ENCODE measurements at regions not wholly inside any gene's neighbourhood (a gene's known extent, or its start where the extent isn't known, plus 50 kb on each side); places are given as distances from the start of the nearest gene placed in this dataset.

GRCh38 chr15:31442699-31443111, 116.1 kb downstream of the KLF13 start:
- ATAC-seq (ENCODE audit: low read depth), result no peak
- POLR2A ChIA-PET, result interaction anchor here (1.2 kb wide), 1 partner anchor 30 kb away, joined by 3 read pairs; no protein-coding TSS in a partner anchor
- no peak overlapping the region for H3K4me3 Mint-ChIP-seq
- no peaks in the 10 kb centered on the region for H3K9me3 Mint-ChIP-seq
- DNase-seq, result no peak
- peaks cover 36% of the 10 kb centered on the region for H3K4me1 Mint-ChIP-seq
- no peaks in the 10 kb centered on the region for H3K36me3 Mint-ChIP-seq
- H3K27ac Mint-ChIP-seq, result no peak overlapping the region
- H3K27me3 Mint-ChIP-seq, result no peaks in the 10 kb centered on the region

DNA sequence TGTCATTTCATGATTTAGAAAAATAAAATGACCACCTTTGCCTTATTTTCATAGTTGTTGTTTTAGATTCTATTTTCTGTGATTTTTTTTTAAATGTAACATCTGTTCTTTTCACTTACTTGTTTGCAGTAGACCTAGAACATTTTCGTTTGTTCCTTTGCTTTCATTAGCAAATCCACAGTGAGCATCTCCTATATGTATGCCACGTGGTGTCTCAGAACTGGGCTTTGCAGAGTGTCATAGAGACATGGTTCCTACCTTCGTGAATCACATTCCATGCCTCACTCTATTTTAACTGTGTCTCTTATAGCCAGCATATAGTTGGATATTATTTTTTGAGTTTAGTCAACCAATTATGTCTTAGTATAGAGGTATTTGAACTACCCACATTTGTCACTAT, 118.2 kb downstream of the KLF13 start:
- peaks cover 25% of the 10 kb centered on the region for H3K4me1 Mint-ChIP-seq
- no peaks in the 10 kb centered on the region for H3K27me3 Mint-ChIP-seq
- POLR2A ChIA-PET, result no interaction called here
- no peaks in the 10 kb centered on the region for H3K36me3 Mint-ChIP-seq
- H3K27ac Mint-ChIP-seq, result no peak overlapping the region
- no peak for DNase-seq
- no peak overlapping the region for H3K4me3 Mint-ChIP-seq
- H3K9me3 Mint-ChIP-seq, result peaks cover 2% of the 10 kb centered on the region
- ATAC-seq (ENCODE audit: low read depth), result no peak

DNA sequence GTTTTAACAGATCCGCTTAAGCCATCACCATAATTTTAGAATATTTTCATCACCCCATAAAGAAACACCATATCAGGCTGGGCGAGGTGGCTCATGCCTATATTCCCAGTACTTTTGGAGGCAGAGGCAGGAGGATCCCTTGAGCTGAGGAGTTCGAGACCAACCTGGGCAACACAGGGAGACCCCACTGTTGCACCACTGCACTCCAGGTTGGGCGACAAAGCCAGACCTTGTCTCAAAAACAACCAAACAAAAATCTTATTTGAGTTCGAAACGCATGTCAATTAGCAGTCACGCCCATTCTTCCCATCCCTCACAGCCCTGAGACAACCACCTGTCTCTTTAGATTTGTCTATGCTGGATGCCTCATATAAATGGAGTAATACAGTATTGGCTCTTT, 119.9 kb downstream of the KLF13 start:
- H3K4me3 Mint-ChIP-seq, result no peak overlapping the region
- H3K27ac Mint-ChIP-seq, result no peak overlapping the region
- POLR2A ChIA-PET, result no interaction called here
- H3K9me3 Mint-ChIP-seq, result peaks cover 5% of the 10 kb centered on the region
- no peak for ATAC-seq (ENCODE audit: low read depth)
- H3K4me1 Mint-ChIP-seq, result peaks cover 22% of the 10 kb centered on the region
- peaks cover 3% of the 10 kb centered on the region for H3K36me3 Mint-ChIP-seq
- no peak for DNase-seq
- no peaks in the 10 kb centered on the region for H3K27me3 Mint-ChIP-seq

GRCh38 chr15:31447931-31448634, 121.4 kb downstream of the KLF13 start:
- no peak for DNase-seq
- H3K4me3 Mint-ChIP-seq, result no peak overlapping the region

GRCh38 chr15:31448635-31448979, 122.0 kb downstream of the KLF13 start:
- Mint-ChIP-seq H3K9me3 (peaks cover 5% of the 10 kb centered on the region), H3K4me3 (no peak overlapping the region), H3K27me3 (no peaks in the 10 kb centered on the region), H3K4me1 (peaks cover 14% of the 10 kb centered on the region), H3K27ac (no peak overlapping the region), H3K36me3 (peaks cover 3% of the 10 kb centered on the region)
- ATAC-seq (ENCODE audit: low read depth) (no peak), DNase-seq (no peak)
- POLR2A ChIA-PET, result interaction anchor here (1.1 kb wide), 1 partner anchor 14 kb away, joined by 3 read pairs; no protein-coding TSS in a partner anchor

More at GRCh38 chr15:31447931-31448634, 121.4 kb downstream of the KLF13 start:
- Mint-ChIP-seq H3K27ac (no peak overlapping the region), H3K27me3 (no peaks in the 10 kb centered on the region), H3K4me1 (peaks cover 16% of the 10 kb centered on the region), H3K36me3 (peaks cover 3% of the 10 kb centered on the region), H3K9me3 (peaks cover 5% of the 10 kb centered on the region)
- ATAC-seq (ENCODE audit: low read depth), result no peak
- POLR2A ChIA-PET, result interaction anchor here (1.1 kb wide), 1 partner anchor 13 kb away, joined by 3 read pairs; no protein-coding TSS in a partner anchor

DNA sequence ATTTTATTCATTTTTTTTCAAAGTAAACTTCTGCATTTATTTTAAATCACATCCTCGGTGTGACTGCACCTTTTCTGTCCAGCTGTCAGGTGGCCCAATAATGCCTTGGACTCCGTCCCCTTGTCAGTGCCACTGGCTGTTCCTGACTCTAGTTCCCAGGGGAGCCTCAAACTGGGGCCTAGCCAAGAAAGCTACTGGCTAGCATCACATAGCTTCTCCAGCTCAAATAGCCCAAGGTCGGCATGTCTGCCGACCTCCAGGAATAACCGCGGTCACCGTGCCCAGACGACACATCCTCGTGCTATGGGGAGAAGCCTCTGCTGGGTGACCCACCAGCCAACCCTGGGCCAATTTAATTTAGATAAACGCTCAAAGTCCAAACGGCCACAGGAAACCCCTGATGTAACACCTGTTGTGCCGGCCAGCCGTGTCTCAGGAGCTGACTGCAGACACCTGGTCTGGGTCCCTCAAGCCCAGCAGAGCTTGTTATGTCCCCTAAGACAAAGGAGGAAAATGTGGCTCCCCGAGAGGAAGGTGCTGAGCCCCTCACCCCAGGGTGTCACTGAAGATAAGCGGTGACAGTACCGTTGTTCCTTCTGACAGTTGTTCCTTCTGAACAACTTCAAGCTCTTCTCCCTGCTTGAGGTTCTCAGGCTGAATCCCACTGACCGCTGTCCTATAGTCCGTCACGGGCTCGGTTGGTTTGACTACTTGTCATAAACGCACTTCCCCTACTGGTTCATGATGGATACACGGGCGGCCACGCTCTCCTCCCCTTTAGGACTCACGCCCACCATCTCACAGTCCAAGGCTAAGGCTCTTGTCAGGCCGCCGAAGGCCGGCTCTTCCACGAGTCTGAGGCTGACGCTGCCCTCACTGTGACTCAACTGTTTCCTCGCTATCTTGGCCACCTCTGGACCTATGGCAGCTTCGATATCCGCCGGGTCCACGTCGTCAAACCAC, 126.2 kb downstream of the KLF13 start:
- Mint-ChIP-seq H3K9me3 (peaks cover 11% of the 10 kb centered on the region), H3K27ac (no peak overlapping the region), H3K36me3 (peaks cover 7% of the 10 kb centered on the region), H3K27me3 (no peaks in the 10 kb centered on the region), H3K4me3 (no peak overlapping the region), H3K4me1 (peaks cover 14% of the 10 kb centered on the region)
- POLR2A ChIA-PET, result interaction anchor here (0.9 kb wide), 1 partner anchor 30 kb away, joined by 3 read pairs; no protein-coding TSS in a partner anchor
- DNase-seq (no peak), ATAC-seq (ENCODE audit: low read depth) (no peak)

- Mint-ChIP-seq H3K27me3 (no peaks in the 10 kb centered on the region), H3K4me3 (no peak overlapping the region), H3K9me3 (peaks cover 11% of the 10 kb centered on the region), H3K27ac (no peak overlapping the region), H3K36me3 (peaks cover 7% of the 10 kb centered on the region), H3K4me1 (peaks cover 8% of the 10 kb centered on the region)
- DNase-seq, result peak; percentile 7
- POLR2A ChIA-PET, result no interaction called here
- ATAC-seq (ENCODE audit: low read depth), result no peak
These were observed 127.1 kb downstream of the KLF13 start for GRCh38 chr15:31453558-31454318.

GRCh38 chr15:31455499-31455898, 128.9 kb downstream of the KLF13 start:
- Mint-ChIP-seq H3K36me3 (peaks cover 4% of the 10 kb centered on the region), H3K4me1 (peaks cover 15% of the 10 kb centered on the region), H3K9me3 (peaks cover 7% of the 10 kb centered on the region), H3K27me3 (no peaks in the 10 kb centered on the region), H3K4me3 (no peak overlapping the region), H3K27ac (no peak overlapping the region)
- ATAC-seq (ENCODE audit: low read depth), result no peak
- POLR2A ChIA-PET, result no interaction called here
- no peak for DNase-seq

GRCh38 chr15:31456354-31457060, 129.9 kb downstream of the KLF13 start:
- Mint-ChIP-seq H3K27ac (no peak overlapping the region), H3K9me3 (peaks cover 8% of the 10 kb centered on the region), H3K4me3 (no peak overlapping the region), H3K4me1 (peaks cover 15% of the 10 kb centered on the region), H3K36me3 (peaks cover 4% of the 10 kb centered on the region), H3K27me3 (no peaks in the 10 kb centered on the region)
- POLR2A ChIA-PET, result no interaction called here
- DNase-seq (peak; percentile 15), ATAC-seq (ENCODE audit: low read depth) (no peak)

DNA sequence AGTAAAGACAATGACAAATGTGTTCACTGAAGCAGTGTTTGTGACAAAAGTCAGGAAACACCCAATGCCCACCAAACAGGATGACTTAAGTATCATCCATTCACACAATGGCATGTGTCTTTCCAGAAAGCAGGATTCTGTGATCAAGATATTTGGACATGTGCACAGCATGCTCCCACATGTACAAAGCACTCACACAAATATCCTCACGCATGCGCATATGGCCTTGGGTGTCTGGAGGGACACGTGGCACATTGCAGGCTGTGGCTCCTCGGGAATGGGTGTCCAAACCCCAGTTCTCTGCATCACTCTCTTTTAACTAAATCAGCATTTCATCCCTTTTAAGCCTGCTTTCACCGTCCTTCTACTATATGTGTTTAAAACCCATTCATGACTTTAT, 130.5 kb downstream of the KLF13 start:
- Mint-ChIP-seq H3K4me1 (peaks cover 15% of the 10 kb centered on the region), H3K9me3 (peaks cover 8% of the 10 kb centered on the region), H3K27ac (no peak overlapping the region), H3K4me3 (no peak overlapping the region), H3K36me3 (peaks cover 4% of the 10 kb centered on the region), H3K27me3 (no peaks in the 10 kb centered on the region)
- no peak for DNase-seq
- no peak for ATAC-seq (ENCODE audit: low read depth)
- POLR2A ChIA-PET, result no interaction called here

- Mint-ChIP-seq H3K4me3 (no peak overlapping the region), H3K36me3 (peaks cover 4% of the 10 kb centered on the region), H3K4me1 (peaks cover 15% of the 10 kb centered on the region), H3K27ac (no peak overlapping the region), H3K9me3 (peaks cover 8% of the 10 kb centered on the region), H3K27me3 (no peaks in the 10 kb centered on the region)
- ATAC-seq (ENCODE audit: low read depth) (no peak), DNase-seq (peak; percentile 15)
- POLR2A ChIA-PET, result interaction anchor here (0.6 to 0.9 kb wide), 2 partner anchors 15 to 16 kb away, joined by 3 to 4 read pairs; no protein-coding TSS in a partner anchor
These were observed 131.2 kb downstream of the KLF13 start for GRCh38 chr15:31457631-31458526.

Data from activated naive CD8-positive, alpha-beta T cell treated with anti-CD3 and anti-CD28 coated beads, Interleukin-2, amount 10 ng/mL, durations not matched to agents 7 days and 5 days (primary cell).